ENCODE measurements at regions not wholly inside any gene's neighbourhood (a gene's known extent, or its start where the extent isn't known, plus 50 kb on each side); places are given as distances from the start of the nearest gene placed in this dataset.
"Not testable (repeated sequence)": the region's sequence is repeated elsewhere in the genome, so short reads cannot be mapped to it uniquely, and the experiment has no call there.

- not testable (repeated sequence) for TF ChIP-seq CTCF (conservative IDR thresholded peaks at IDR 0.05; ENCODE audit: low read depth, low read length); MAFK (IDR thresholded peaks at IDR 0.05; ENCODE audit: low read depth, low read length); POLR2A (IDR thresholded peaks at IDR 0.05; ENCODE audit: low read depth, low read length); RFX5 (IDR thresholded peaks at IDR 0.05; ENCODE audit: low read depth, low read length); RAD21 (IDR thresholded peaks at IDR 0.05; ENCODE audit: low read length); CEBPB (IDR thresholded peaks at IDR 0.05; ENCODE audit: low read depth, low read length); FOS (IDR thresholded peaks at IDR 0.05; ENCODE audit: low read depth, low read length); MAZ (IDR thresholded peaks at IDR 0.05; ENCODE audit: borderline replicate concordance, low read depth, low read length); MXI1 (IDR thresholded peaks at IDR 0.05; ENCODE audit: borderline replicate concordance, low read depth, low read length); SMC3 (IDR thresholded peaks at IDR 0.05; ENCODE audit: low read depth, low read length); CHD1 (IDR thresholded peaks at IDR 0.05; ENCODE audit: low read depth, low read length); RCOR1 (IDR thresholded peaks at IDR 0.05; ENCODE audit: insufficient replicate concordance, low read length)
- TF ChIP-seq, protein P1, sequence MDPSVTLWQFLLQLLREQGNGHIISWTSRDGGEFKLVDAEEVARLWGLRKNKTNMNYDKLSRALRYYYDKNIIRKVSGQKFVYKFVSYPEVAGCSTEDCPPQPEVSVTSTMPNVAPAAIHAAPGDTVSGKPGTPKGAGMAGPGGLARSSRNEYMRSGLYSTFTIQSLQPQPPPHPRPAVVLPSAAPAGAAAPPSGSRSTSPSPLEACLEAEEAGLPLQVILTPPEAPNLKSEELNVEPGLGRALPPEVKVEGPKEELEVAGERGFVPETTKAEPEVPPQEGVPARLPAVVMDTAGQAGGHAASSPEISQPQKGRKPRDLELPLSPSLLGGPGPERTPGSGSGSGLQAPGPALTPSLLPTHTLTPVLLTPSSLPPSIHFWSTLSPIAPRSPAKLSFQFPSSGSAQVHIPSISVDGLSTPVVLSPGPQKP (IDR thresholded peaks at IDR 0.05; ENCODE audit: borderline replicate concordance, low read depth, low read length), result not testable (repeated sequence)
- TF ChIP-seq, protein P2, sequence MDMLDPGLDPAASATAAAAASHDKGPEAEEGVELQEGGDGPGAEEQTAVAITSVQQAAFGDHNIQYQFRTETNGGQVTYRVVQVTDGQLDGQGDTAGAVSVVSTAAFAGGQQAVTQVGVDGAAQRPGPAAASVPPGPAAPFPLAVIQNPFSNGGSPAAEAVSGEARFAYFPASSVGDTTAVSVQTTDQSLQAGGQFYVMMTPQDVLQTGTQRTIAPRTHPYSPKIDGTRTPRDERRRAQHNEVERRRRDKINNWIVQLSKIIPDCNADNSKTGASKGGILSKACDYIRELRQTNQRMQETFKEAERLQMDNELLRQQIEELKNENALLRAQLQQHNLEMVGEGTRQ (IDR thresholded peaks at IDR 0.05; ENCODE audit: low read depth, low read length), result not testable (repeated sequence)
These were observed 102.4 kb upstream of the GMNC start for GRCh38 chr3:190964931-190965330.

Measured in IMR-90 (cell line).